ENCODE measurements at regions not wholly inside any gene's neighbourhood (a gene's known extent, or its start where the extent isn't known, plus 50 kb on each side); places are given as distances from the start of the nearest gene placed in this dataset.

- TF ChIP-seq CTCF (IDR thresholded peaks at IDR 0.05) = no peak
- TF ChIP-seq EP300 (IDR thresholded peaks at IDR 0.05) = no peak
- no peak for TF ChIP-seq POLR2A (IDR thresholded peaks at IDR 0.05)
- no peak for TF ChIP-seq POLR2AphosphoS5 (IDR thresholded peaks at IDR 0.05)
Observed at GRCh38 chr3:21927261-21927660, 176.3 kb upstream of the ZNF385D start.
